Activated CD4-positive, alpha-beta T cell treated with anti-CD3 and anti-CD28 coated beads for 1 hour (primary cell): ENCODE measurements at regions not wholly inside any gene's neighbourhood (a gene's known extent, or its start where the extent isn't known, plus 50 kb on each side); places are given as distances from the start of the nearest gene placed in this dataset.
"Not testable (repeated sequence)": the region's sequence is repeated elsewhere in the genome, so short reads cannot be mapped to it uniquely, and the experiment has no call there.

Source experiments
- DNase-seq: peaks from one replicate; pipeline ENCODE4 v3.0.0-alpha.2; 2020

- no peak for DNase-seq
Measured at GRCh38 chr6:133057352-133057751, 183.8 kb upstream of the EYA4 start.

DNA sequence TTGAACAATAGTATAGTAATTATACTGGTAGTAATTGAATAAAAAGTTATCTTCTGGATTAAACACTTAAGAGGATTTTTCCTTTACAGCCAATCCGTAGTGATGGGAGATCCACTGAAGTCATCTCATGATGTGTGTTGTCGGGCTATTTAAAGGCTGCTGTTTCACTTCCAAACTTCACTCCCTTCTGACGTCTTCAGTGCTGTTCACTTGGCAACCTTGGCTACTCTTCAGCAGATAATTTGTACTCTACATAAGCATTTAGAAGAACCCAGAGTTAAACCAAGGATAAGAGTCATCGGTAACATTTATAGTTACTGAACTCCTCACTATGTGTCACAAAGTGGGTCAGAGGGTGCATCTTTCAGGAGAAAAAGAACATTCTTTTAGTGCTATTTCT, 179.1 kb upstream of the EYA4 start:
- DNase-seq: no peak

DNA sequence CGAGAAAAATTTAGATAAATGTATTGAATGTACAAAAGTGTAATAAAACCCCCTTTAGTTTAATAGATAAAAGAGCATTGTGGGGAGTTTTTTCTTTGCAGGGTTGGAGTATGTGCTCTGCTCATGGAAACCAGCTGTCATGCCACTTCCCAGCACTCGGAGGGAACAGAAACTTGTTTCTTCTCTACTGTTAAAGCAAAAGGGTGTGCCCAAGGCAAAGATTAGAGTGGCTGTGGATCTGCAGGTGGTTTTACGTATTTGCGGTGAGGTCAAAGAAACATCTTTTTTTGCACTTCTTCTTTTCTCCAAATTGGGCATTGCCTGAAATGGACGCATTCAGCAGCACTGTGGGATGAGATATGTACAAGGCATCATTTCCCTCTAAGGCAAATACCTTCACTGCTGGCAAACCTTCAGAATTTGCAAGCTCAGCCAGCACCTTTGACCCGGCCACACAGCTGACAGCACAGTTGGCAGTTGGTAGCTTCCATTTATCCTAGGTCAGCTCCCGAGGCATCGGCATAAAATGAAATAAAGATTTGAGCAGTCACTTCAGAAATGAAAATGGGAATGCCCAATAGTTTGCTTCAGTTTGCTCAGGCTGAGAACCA, 178.4 kb upstream of the EYA4 start:
- no peak for DNase-seq

GRCh38 chr6:133067960-133068359, 173.2 kb upstream of the EYA4 start:
- no peak for DNase-seq

GRCh38 chr6:133070410-133071043, 170.6 kb upstream of the EYA4 start:
- no peak for DNase-seq

DNA sequence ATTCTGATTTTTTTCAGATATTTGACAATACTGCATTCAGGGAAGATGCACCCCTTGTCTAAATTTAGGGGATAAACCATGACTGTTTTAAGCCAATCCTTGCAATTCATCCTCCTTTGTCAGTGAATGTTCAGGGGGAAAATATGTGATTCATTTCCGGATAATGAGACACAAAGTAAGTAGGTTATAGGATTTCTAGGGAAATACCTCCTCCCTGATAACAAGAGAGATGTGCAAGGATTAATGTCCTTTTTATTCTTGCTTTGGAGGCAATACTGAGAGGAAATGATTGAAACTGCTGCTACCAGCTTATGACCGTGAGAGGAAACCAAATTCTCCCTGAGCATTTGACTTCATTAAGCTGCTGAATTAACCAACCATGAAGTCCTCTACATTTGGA, 161.3 kb upstream of the EYA4 start:
- no peak for DNase-seq

- no peak for DNase-seq
Measured at GRCh38 chr6:133083248-133083967, 157.7 kb upstream of the EYA4 start.

GRCh38 chr6:133085471-133085870, 155.7 kb upstream of the EYA4 start:
- no peak for DNase-seq

DNA sequence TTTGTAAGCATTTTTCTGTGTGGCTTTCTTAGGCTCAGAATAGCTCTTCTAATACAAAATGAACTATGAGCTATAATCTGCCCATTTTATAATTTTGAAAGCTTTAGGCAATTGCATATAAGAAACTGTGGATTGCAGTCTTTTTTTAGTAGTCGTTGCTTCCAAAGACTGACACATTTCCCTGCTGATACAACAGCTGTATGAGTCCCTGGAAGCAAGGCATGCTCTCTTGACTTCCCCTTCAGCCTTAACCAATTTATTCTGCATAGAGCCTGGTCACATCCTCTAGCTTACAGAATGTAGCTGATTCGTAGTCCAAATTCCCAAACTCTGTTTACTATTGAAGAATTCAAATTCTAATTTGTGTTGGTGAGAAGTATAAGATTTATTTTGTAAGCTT, 155.3 kb upstream of the EYA4 start:
- DNase-seq: no peak

DNA sequence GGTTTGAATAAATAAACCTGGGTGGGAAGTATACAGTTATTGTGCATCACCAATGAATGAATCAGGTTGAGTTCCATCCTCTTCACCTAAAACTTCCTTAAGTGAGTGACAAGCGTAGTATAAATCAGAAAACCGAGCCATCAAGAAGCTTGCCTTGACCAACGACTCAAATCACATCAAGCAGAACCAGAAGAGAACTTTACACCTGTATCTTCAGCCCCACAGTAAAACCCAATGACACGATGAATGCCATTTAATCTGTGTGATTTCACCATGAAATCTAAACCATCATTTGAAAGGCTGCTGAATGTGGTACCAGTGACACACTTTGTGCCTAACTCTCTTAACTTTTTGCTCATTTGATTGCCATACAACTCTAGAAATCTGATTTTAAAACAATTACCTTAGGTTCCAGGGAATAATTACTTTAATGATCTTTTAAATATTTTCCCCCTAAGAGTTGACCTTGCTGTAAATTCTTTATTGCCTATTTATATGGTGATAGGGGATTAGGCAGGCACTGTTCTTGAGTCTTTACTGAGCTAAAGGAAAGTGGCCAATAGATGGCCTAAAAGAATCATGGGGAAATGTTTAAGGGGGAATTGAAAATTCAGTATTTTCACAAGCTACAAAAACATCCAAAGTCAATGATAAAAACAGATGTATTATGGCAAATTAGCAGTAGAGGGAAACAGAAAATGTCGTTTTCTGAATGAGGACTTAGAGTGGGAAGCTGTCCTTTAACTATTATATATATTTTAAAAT, 152.0 kb upstream of the EYA4 start:
- DNase-seq: no peak

GRCh38 chr6:133092199-133092598, 149.0 kb upstream of the EYA4 start:
- DNase-seq: no peak

GRCh38 chr6:133092771-133093170, 148.4 kb upstream of the EYA4 start:
- DNase-seq: no peak

- DNase-seq: not testable (repeated sequence)
Measured at GRCh38 chr6:133093211-133093610, 147.9 kb upstream of the EYA4 start.

GRCh38 chr6:133093956-133094355, 147.2 kb upstream of the EYA4 start:
- DNase-seq: no peak

DNA sequence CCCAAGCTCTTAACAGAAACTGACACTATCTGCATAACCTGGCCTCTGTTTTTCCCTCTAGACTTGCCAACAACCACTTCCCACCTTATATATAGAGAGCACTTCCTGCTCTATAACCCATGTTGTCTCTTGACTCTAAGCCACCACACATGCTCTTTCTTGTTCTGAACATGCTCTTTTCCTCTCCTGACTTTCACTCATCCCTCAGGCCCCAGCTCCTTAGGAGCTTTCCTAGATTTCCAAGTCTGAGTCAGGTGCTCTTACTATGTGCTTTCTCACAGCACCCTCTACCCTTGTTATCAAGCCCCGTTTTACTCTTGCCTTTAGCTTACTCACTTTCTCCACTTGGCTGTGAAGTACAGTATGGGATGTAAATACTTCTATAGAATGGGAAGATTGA, 143.9 kb upstream of the EYA4 start:
- DNase-seq: no peak

GRCh38 chr6:133099573-133099972, 141.6 kb upstream of the EYA4 start:
- no peak for DNase-seq

DNA sequence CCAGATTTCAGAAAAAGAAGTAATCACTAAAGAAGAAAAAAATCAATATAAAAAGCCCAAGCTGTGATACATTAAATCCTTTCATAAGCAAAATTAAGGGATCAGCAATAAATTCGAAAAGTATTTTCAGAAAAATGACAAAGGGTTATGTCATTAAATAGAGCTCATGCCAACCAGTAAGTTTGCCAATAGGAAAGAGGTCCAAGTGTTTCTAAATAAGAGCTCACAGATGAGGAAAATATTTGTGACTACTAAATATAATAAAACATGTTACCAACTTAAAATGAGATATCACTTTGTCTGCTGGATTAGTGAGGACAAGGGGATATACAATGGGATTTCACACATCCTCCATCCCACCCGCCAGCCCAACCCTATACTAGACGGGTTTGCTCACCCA, 140.3 kb upstream of the EYA4 start:
- no peak for DNase-seq

DNA sequence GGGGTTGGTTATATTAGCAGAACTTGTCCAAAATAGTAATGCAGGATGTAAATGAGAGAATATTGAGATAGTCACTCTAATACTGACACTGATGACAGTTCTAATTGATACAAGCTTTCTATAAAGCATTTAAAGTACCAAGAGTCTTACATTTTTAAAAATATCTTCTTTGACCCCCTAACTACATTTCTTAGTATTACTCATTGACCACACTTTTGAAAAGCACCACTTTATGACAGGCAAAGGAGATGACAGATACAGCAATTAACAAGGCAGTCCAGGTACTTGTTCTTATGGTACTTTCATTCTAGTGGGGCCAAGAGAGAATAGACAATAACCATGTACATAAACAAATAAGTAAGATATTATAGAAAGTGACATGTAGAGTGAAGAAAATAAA, 139.4 kb upstream of the EYA4 start:
- DNase-seq: no peak

GRCh38 chr6:133106934-133107333, 134.2 kb upstream of the EYA4 start:
- no peak for DNase-seq

- DNase-seq: no peak
Measured at GRCh38 chr6:133108419-133108818, 132.7 kb upstream of the EYA4 start.

- no peak for DNase-seq
Measured at GRCh38 chr6:133114973-133115372, 126.2 kb upstream of the EYA4 start.

- DNase-seq: no peak
Measured at GRCh38 chr6:133115946-133116345, 125.2 kb upstream of the EYA4 start.

- no peak for DNase-seq
Measured at GRCh38 chr6:133128191-133128590, 113.0 kb upstream of the EYA4 start.

GRCh38 chr6:133129556-133129955, 111.6 kb upstream of the EYA4 start:
- DNase-seq: no peak
